ENCODE measurements at regions not wholly inside any gene's neighbourhood (a gene's known extent, or its start where the extent isn't known, plus 50 kb on each side); places are given as distances from the start of the nearest gene placed in this dataset.

DNA sequence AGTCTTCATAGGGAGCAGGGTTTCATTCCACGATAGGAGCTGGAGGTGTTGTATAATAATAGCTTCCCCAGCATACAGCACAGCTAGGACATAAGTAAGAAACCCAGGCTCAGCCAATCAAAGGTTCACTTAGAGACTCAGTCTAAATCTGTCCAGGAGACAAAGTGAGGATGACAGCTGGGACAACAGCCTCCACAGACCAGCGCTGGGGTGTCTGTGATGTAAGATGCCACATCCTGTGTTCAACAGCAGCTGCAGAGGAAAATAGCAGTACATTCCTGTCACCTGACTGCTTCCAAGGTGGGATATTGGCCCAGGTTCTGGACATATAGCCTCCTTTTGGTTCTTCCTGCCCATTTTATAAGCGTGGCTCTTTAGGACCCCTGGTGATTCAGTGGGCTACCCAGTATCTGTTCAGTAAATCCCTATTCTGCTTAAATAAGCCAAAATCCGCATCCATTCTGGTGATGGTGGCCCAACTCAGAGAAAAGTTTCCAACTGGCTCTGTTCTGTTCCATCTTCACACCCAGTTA is 176.8 kb upstream of the SYT6 start:
- H3K4me1 ChIP-seq: no peaks in the 10 kb centered on the region
- no peak overlapping the region for H3K4me3 ChIP-seq
- H3K9me3 ChIP-seq: no peaks in the 10 kb centered on the region
- intact Hi-C loops (cut with DNase I; ENCODE audit: low total_unique reads): no loop called here
- H3K27me3 ChIP-seq: peaks cover 0 to 9% (median 0%) of the 10 kb centered on the region in 3 donors
- no peaks in the 10 kb centered on the region for H3K36me3 ChIP-seq
- 78 to 83% (median 82%) methylated on average over 4 of the region's 4 CpGs for WGBS, 5 donors
- no peak for DNase-seq
- TF ChIP-seq EP300 (IDR thresholded peaks at IDR 0.05): no peak
- no peak for TF ChIP-seq POLR2A (IDR thresholded peaks at IDR 0.05)
- TF ChIP-seq, protein P1, sequence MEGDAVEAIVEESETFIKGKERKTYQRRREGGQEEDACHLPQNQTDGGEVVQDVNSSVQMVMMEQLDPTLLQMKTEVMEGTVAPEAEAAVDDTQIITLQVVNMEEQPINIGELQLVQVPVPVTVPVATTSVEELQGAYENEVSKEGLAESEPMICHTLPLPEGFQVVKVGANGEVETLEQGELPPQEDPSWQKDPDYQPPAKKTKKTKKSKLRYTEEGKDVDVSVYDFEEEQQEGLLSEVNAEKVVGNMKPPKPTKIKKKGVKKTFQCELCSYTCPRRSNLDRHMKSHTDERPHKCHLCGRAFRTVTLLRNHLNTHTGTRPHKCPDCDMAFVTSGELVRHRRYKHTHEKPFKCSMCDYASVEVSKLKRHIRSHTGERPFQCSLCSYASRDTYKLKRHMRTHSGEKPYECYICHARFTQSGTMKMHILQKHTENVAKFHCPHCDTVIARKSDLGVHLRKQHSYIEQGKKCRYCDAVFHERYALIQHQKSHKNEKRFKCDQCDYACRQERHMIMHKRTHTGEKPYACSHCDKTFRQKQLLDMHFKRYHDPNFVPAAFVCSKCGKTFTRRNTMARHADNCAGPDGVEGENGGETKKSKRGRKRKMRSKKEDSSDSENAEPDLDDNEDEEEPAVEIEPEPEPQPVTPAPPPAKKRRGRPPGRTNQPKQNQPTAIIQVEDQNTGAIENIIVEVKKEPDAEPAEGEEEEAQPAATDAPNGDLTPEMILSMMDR (IDR thresholded peaks at IDR 0.05): no peak
- TF ChIP-seq POLR2AphosphoS5 (IDR thresholded peaks at IDR 0.05): no peak
- H3K27ac ChIP-seq: no peak overlapping the region

DNA sequence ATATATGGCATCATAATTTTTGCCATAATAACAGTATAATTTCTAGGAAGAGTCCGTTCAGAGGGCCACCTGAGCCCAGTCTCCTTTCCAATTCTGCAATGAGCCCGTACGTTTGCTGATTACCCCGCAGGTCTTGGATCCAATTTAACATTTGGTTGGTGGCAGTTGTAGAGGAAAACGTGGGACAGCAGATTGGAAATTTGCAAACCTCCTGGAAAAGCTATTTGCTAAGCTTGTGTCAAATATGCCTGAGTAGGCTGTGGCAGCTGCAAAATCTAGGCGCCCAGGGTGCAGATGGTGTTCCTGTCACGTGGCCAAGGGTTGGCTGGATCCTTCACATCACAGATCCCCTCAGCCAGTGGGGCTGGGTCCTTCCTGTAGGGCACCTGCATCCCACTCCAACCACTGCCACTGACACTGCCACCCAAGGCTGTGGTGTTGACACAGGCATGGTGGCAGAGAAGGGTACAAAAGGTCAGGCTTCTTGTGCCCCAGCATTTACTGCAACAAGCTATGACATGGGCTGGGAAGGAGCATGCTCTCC is 174.8 kb upstream of the SYT6 start:
- WGBS, 5 donors: 71 to 83% (median 77%) methylated on average over 6 to 7 of the region's 7 CpGs
- intact Hi-C loops (cut with DNase I; ENCODE audit: low total_unique reads): no loop called here
- no peak for TF ChIP-seq POLR2AphosphoS5 (IDR thresholded peaks at IDR 0.05)
- TF ChIP-seq, protein P1 (IDR thresholded peaks at IDR 0.05): no peak
- TF ChIP-seq EP300 (IDR thresholded peaks at IDR 0.05): no peak
- no peak for TF ChIP-seq POLR2A (IDR thresholded peaks at IDR 0.05)
- Histone ChIP-seq H3K36me3 (no peaks in the 10 kb centered on the region), H3K4me3 (no peak overlapping the region), H3K27me3 (peaks cover 0 to 9% (median 0%) of the 10 kb centered on the region in 3 donors), H3K4me1 (no peaks in the 10 kb centered on the region), H3K27ac (no peak overlapping the region), H3K9me3 (no peaks in the 10 kb centered on the region)
- DNase-seq: no peak

DNA sequence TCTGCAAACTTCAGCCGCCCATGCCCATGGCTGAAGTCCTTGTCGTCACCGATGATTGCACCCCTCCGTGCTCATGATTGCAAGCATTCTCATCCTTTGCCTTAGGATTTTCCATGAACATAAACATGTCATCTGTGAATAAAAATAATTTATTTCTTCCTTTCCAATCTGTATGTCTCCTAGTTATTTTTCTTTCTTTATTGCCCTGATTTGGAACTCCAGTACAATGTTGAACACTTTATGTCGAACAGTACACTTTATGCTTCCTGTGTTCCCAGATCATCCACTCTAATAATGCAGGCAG is 170.9 kb upstream of the SYT6 start:
- no peaks in the 10 kb centered on the region for H3K9me3 ChIP-seq
- no peak overlapping the region for H3K27ac ChIP-seq
- intact Hi-C loops (cut with DNase I; ENCODE audit: low total_unique reads): no loop called here
- no peaks in the 10 kb centered on the region for H3K36me3 ChIP-seq
- TF ChIP-seq EP300 (IDR thresholded peaks at IDR 0.05) (no peak), POLR2A (IDR thresholded peaks at IDR 0.05) (no peak), POLR2AphosphoS5 (IDR thresholded peaks at IDR 0.05) (no peak)
- TF ChIP-seq, protein P1 (IDR thresholded peaks at IDR 0.05): no peak
- no peaks in the 10 kb centered on the region for H3K4me1 ChIP-seq
- DNase-seq: no peak
- 86 to 92% (median 91%) methylated on average over 5 of the region's 5 CpGs for WGBS, 5 donors
- peaks cover 0 to 6% (median 0%) of the 10 kb centered on the region in 3 donors for H3K27me3 ChIP-seq
- H3K4me3 ChIP-seq: no peak overlapping the region

DNA sequence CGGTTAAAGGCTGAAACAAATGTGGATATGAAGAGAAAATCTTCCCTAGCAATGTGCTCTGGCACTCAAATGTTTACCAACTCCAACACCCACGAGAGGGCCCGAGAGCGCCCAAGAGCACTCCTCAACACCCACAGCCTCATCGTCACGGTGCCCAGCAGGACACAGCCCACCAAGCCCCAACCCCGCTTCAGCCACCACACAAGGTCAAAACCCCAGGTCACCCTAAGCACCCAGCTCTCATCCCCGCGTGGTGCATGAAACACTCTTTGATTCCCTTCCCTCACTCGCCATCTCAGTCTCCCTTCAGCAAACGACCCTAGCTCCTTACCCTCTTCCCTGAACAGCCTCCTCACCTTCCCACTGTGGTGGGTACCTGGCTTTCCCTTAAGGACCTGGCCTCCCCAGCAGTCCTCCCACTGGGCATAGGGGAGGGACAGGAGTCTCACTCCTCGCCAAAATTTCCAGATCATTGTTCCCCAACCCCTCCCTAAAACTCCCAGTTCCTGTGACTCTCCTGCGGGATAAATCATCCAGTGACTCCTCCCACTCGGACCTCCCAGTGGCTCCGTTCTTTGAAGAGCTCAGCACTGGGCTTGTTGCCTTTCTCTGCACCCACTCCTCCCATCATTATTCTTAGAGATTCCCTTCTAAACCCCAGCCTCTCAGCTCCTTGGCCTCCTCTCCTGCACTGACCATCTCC is 170.4 kb upstream of the SYT6 start:
- WGBS, 5 donors: 79 to 81% (median 79%) methylated on average over 15 of the region's 15 CpGs
- no peak for TF ChIP-seq POLR2AphosphoS5 (IDR thresholded peaks at IDR 0.05)
- H3K27ac ChIP-seq: no peak overlapping the region
- H3K36me3 ChIP-seq: no peaks in the 10 kb centered on the region
- H3K27me3 ChIP-seq: peaks cover 0 to 6% (median 0%) of the 10 kb centered on the region in 3 donors
- H3K9me3 ChIP-seq: no peaks in the 10 kb centered on the region
- DNase-seq: no peak
- no peak overlapping the region for H3K4me3 ChIP-seq
- no peaks in the 10 kb centered on the region for H3K4me1 ChIP-seq
- intact Hi-C loops (cut with DNase I; ENCODE audit: low total_unique reads): no loop called here

DNA sequence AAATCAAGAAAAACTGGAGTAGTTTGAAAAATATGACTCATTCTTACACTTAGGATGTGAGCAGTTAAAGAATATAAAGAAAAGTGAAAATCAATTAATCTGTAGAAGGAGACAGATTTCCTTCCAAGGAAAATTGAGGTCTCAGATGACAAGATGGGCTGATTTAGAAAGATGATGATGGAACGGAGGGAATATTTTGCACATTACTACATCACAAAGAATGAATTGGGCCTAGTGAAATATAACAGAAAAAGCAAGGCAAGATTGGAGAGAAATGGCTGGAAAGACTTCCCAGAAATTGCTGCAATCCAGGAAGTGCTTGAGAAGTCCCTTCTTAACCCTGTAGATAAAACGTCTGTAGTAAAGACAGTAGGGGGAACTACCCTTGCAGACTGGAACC is 169.1 kb upstream of the SYT6 start:
- DNase-seq: no peak
- H3K4me3 ChIP-seq: no peak overlapping the region
- 69 to 78% (median 73%) methylated on average over 2 of the region's 2 CpGs for WGBS, 5 donors

More for the DNA sequence above, 169.1 kb upstream of the SYT6 start:
- no peaks in the 10 kb centered on the region for H3K27me3 ChIP-seq
- H3K36me3 ChIP-seq: no peaks in the 10 kb centered on the region
- H3K9me3 ChIP-seq: no peaks in the 10 kb centered on the region
- intact Hi-C loops (cut with DNase I; ENCODE audit: low total_unique reads): no loop called here
- no peaks in the 10 kb centered on the region for H3K4me1 ChIP-seq
- TF ChIP-seq EP300 (IDR thresholded peaks at IDR 0.05) (no peak), POLR2AphosphoS5 (IDR thresholded peaks at IDR 0.05) (no peak), POLR2A (IDR thresholded peaks at IDR 0.05) (no peak)
- TF ChIP-seq, protein P1 (IDR thresholded peaks at IDR 0.05): no peak
- H3K27ac ChIP-seq: no peak overlapping the region

Data from stomach (tissue), 8 donors.